IMR-90 (cell line): ENCODE measurements at regions not wholly inside any gene's neighbourhood (a gene's known extent, or its start where the extent isn't known, plus 50 kb on each side); places are given as distances from the start of the nearest gene placed in this dataset.

ENCODE experiments used
- ATAC-seq: fragments of 200-7000 bp; cut with Tn5 transposase; 2 replicates; pipeline ENCODE4 v1.9.1; 2020; ENCODE audit warnings: low read depth, mild to moderate bottlenecking, moderate library complexity
- BruUV-seq: library from RNA; stranded (reverse); fragments of 400-500 nt; replicated peaks from 2 replicates; lab custom pipeline; 2021; lab: Mats Ljungman, UMichigan
- CTCF ChIA-PET: fragments of 300-600 bp; formaldehyde crosslinking; extraction: SDS; loops from one replicate; lab custom pipeline; 2021; ENCODE audit warnings: antibody characterized with exemption; lab: Yijun Ruan, JAX
- POLR2A ChIA-PET: fragments of 300-600 bp; sonication (Branson Sonifier 250); formaldehyde crosslinking; loops from one replicate; lab custom pipeline; 2022; ENCODE audit warnings: antibody characterized with exemption; ENCODE audit not compliant: unreplicated experiment; lab: Charles Lee
- DNase-seq: peaks from one replicate; pipeline ENCODE4 v3.0.0; 2013
- H2AFZ ChIP-seq: replicated peaks from 2 replicates; pipeline ENCODE3; 2013; ENCODE audit warnings: low read length, mild to moderate bottlenecking; ENCODE audit not compliant: poor library complexity
- H2AK5ac ChIP-seq: 2 replicates; pipeline ENCODE4 v1.6.1; 2013; ENCODE audit warnings: low read depth, low read length, inconsistent platforms
- H2AK9ac ChIP-seq: replicated peaks from 2 replicates; pipeline ENCODE3; 2013; ENCODE audit warnings: mild to moderate bottlenecking, low read depth, low read length, moderate library complexity; ENCODE audit not compliant: poor library complexity
- H2BK120ac ChIP-seq: 2 replicates; pipeline ENCODE4 v1.6.1; 2013; ENCODE audit warnings: low read depth, low read length, inconsistent platforms
- H2BK15ac ChIP-seq: 3 replicates; pipeline ENCODE4 v1.6.1; 2013; ENCODE audit warnings: low read depth, low read length, inconsistent platforms
- H2BK20ac ChIP-seq: 2 replicates; pipeline ENCODE4 v1.6.1; 2013; ENCODE audit warnings: low read depth, mild to moderate bottlenecking, inconsistent platforms, low read length, moderate library complexity
- H2BK5ac ChIP-seq: 2 replicates; pipeline ENCODE4 v1.6.1; 2013; ENCODE audit warnings: mild to moderate bottlenecking, low read depth, low read length, inconsistent platforms; ENCODE audit not compliant: poor library complexity, severe bottlenecking
- H3K14ac ChIP-seq: replicated peaks from 2 replicates; pipeline ENCODE4 v1.6.1; 2013; ENCODE audit warnings: low read depth, low read length, inconsistent platforms
- H3K18ac ChIP-seq: 2 replicates; pipeline ENCODE4 v1.6.1; 2013; ENCODE audit warnings: low read depth, low read length, control low read depth
- H3K23ac ChIP-seq: 2 replicates; pipeline ENCODE4 v1.6.1; 2013; ENCODE audit warnings: low read depth, low read length, inconsistent platforms
- H3K27ac ChIP-seq: 2 replicates; pipeline ENCODE4 v1.5.1; 2013; ENCODE audit warnings: mild to moderate bottlenecking, control low read depth, low read length; ENCODE audit not compliant: insufficient read depth
- H3K27me3 ChIP-seq: 2 replicates; pipeline ENCODE4 v1.6.1; 2013; ENCODE audit warnings: low read length; ENCODE audit not compliant: control insufficient read depth, insufficient read depth
- H3K36me3 ChIP-seq: 2 replicates; pipeline ENCODE4 v1.6.1; 2013; ENCODE audit warnings: low read length, mixed read lengths; ENCODE audit not compliant: control insufficient read depth, insufficient read depth
- H3K4ac ChIP-seq: 2 replicates; pipeline ENCODE4 v1.6.1; 2013; ENCODE audit warnings: low read depth, low read length, inconsistent platforms
- H3K4me1 ChIP-seq: 2 replicates; pipeline ENCODE4 v1.6.1; 2013; ENCODE audit warnings: low read length, mixed read lengths; ENCODE audit not compliant: control insufficient read depth, insufficient read depth
- H3K4me2 ChIP-seq: 2 replicates; pipeline ENCODE4 v1.6.1; 2013; ENCODE audit warnings: low read depth, mild to moderate bottlenecking, control low read depth, low read length, moderate library complexity
- H3K4me3 ChIP-seq: 2 replicates; pipeline ENCODE4 v1.5.1; 2013; ENCODE audit warnings: low read depth, mild to moderate bottlenecking, control low read depth, low read length, moderate library complexity; ENCODE audit not compliant: insufficient read depth
- H3K56ac ChIP-seq: 2 replicates; pipeline ENCODE4 v1.6.1; 2013; ENCODE audit warnings: low read length, inconsistent platforms; ENCODE audit not compliant: insufficient read depth; ENCODE audit errors: extremely low read depth
- H3K79me1 ChIP-seq, 2 experiments: 2 replicates each; pipeline ENCODE4 v1.6.1; 2013; ENCODE audit warnings: low read length in 2 of 2, inconsistent platforms in 1 of 2, low read depth in 1 of 2
- H3K9ac ChIP-seq: 2 replicates; pipeline ENCODE4 v1.6.1; 2013; ENCODE audit warnings: low read depth, low read length, control low read depth
- H3K9me1 ChIP-seq: 2 replicates; pipeline ENCODE4 v1.6.1; 2013; ENCODE audit warnings: low read length, inconsistent platforms; ENCODE audit not compliant: insufficient read depth
- H3K9me3 ChIP-seq: 2 replicates; pipeline ENCODE4 v1.6.1; 2013; ENCODE audit warnings: low read length; ENCODE audit not compliant: control insufficient read depth, insufficient read depth
- H4K20me1 ChIP-seq: 2 replicates; pipeline ENCODE4 v1.6.1; 2013; ENCODE audit warnings: low read length, inconsistent platforms; ENCODE audit not compliant: insufficient read depth
- H4K5ac ChIP-seq: 2 replicates; pipeline ENCODE4 v1.6.1; 2013; ENCODE audit warnings: mild to moderate bottlenecking, low read depth, low read length, control low read depth
- H4K8ac ChIP-seq, 2 experiments: 2 replicates each; pipeline ENCODE4 v1.6.1; 2013; ENCODE audit warnings: low read depth in 2 of 2, low read length in 2 of 2, control low read depth in 1 of 2, inconsistent platforms in 1 of 2
- H4K91ac ChIP-seq: 2 replicates; pipeline ENCODE4 v1.6.1; 2013; ENCODE audit warnings: low read depth, low read length, inconsistent platforms; ENCODE audit not compliant: insufficient read depth
- BHLHE40 ChIP-seq: fragments of 150-350 bp; IDR thresholded peaks from 2 replicates; pipeline ENCODE4 v1.6.1; 2016; ENCODE audit warnings: mild to moderate bottlenecking, low read depth, low read length
- MAFK ChIP-seq: IDR thresholded peaks from 2 replicates; pipeline ENCODE4 v1.6.1; 2012; ENCODE audit warnings: low read depth, low read length, improper control_type of control experiment
- MXI1 ChIP-seq: IDR thresholded peaks from 2 replicates; pipeline ENCODE4 v1.6.1; 2012; ENCODE audit warnings: low read depth, mild to moderate bottlenecking, low read length, moderate library complexity, borderline replicate concordance
- SMC3 ChIP-seq: fragments of 150-350 bp; IDR thresholded peaks from 2 replicates; pipeline ENCODE4 v1.6.1; 2016; ENCODE audit warnings: low read depth, mild to moderate bottlenecking, antibody characterized with exemption, low read length, moderate library complexity
- WGBS, 2 experiments: methylation state at CpG; one replicate each; pipeline versions ENCODE4 v1.1.5 to v1.1.7; 2013; ENCODE audit warnings: missing lambda C conversion rate in 2 of 2; ENCODE audit not compliant: insufficient read length in 1 of 2; ENCODE audit errors: extremely low coverage in 2 of 2; 5-methylcytosine and 5-hydroxymethylcytosine counted together
- dilution Hi-C: fragments of 300-500 bp; cut with HindIII; formaldehyde crosslinking; loops from one replicate; pipeline ENCODE4 v1.14.3; 2018; ENCODE audit warnings: low sequenced_read_pairs; ENCODE audit not compliant: unreplicated experiment
- in situ Hi-C: fragments of 300-500 bp; cut with MboI; formaldehyde crosslinking; loops from 3 replicates; pipeline ENCODE4 v1.14.3; 2019; ENCODE audit warnings: low sequenced_read_pairs, inconsistent platforms, mixed read lengths
- intact Hi-C: fragments of 100-400 bp; cut with micrococcal nuclease; formaldehyde crosslinking; loops from 2 replicates; pipeline ENCODE4 v1.10.0; 2022
- TF ChIP-seq, protein P1 (sequence below): fragments of 150-350 bp; IDR thresholded peaks from 2 replicates; pipeline ENCODE4 v1.6.1; 2016; ENCODE audit warnings: low read depth, mild to moderate bottlenecking, low read length, moderate library complexity, borderline replicate concordance
- TF ChIP-seq, protein P2 (sequence below): conservative IDR thresholded peaks from 2 replicates; pipeline ENCODE4 v1.5.1; 2012; ENCODE audit warnings: mild to moderate bottlenecking, low read depth, low read length, improper control_type of control experiment
- TF ChIP-seq, protein P3 (sequence below): fragments of 150-350 bp; IDR thresholded peaks from 2 replicates; pipeline ENCODE4 v1.6.1; 2017; ENCODE audit warnings: mild to moderate bottlenecking, antibody characterized with exemption, low read length, low read depth

DNA sequence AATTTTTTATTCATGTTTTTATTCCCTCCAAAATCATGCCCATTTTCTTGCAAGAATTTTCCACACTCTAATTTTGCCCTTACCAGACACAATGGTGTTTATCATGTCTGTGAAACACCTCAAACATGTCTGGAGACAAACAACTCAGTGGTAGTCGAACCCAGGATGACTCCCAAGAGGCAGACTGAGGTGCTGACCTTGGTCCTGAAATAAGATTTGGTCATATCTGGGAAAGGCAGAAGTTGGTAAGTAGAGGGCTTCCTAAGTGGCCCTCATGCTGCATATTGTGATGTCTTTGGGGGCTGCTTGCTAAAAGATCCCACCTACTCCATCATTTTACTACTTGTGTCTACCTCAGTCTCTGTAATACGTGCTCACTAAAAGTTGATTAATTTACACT, 369.4 kb upstream of the ISX start:
- Histone ChIP-seq H3K4me3 (no peak overlapping the region), H3K9ac (no peak overlapping the region), H3K23ac (no peak overlapping the region), H2BK15ac (no peak overlapping the region), H2BK5ac (no peak overlapping the region), H3K27me3 (no peaks in the 10 kb centered on the region), H2AFZ (no peak overlapping the region), H3K4me2 (no peak overlapping the region), H2BK120ac (no peak overlapping the region), H3K79me1 (no peaks in the 10 kb centered on the region), H3K9me3 (peaks cover 26% of the 10 kb centered on the region), H4K91ac (no peak overlapping the region), H3K14ac (no peak overlapping the region), H3K18ac (no peak overlapping the region), H4K8ac (no peak overlapping the region), H4K20me1 (no peaks in the 10 kb centered on the region), H2BK20ac (no peak overlapping the region), H2AK9ac (no peak overlapping the region), H2AK5ac (no peak overlapping the region), H3K4me1 (no peaks in the 10 kb centered on the region), H3K36me3 (no peaks in the 10 kb centered on the region), H3K4ac (no peak overlapping the region), H3K27ac (no peak overlapping the region), H4K5ac (no peak overlapping the region), H3K56ac (no peak overlapping the region), H3K9me1 (no peaks in the 10 kb centered on the region)
- CTCF ChIA-PET: no interaction called here
- dilution Hi-C loops (no loop called here), intact Hi-C loops (no loop called here), in situ Hi-C loops (no loop called here)
- no CpG with 5 or more reads among the region's 2 CpGs for WGBS, 2 experiments
- TF ChIP-seq BHLHE40 (no peak), SMC3 (no peak), MXI1 (no peak), MAFK (no peak)
- TF ChIP-seq, protein P1, sequence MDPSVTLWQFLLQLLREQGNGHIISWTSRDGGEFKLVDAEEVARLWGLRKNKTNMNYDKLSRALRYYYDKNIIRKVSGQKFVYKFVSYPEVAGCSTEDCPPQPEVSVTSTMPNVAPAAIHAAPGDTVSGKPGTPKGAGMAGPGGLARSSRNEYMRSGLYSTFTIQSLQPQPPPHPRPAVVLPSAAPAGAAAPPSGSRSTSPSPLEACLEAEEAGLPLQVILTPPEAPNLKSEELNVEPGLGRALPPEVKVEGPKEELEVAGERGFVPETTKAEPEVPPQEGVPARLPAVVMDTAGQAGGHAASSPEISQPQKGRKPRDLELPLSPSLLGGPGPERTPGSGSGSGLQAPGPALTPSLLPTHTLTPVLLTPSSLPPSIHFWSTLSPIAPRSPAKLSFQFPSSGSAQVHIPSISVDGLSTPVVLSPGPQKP: no peak
- TF ChIP-seq, protein P2, sequence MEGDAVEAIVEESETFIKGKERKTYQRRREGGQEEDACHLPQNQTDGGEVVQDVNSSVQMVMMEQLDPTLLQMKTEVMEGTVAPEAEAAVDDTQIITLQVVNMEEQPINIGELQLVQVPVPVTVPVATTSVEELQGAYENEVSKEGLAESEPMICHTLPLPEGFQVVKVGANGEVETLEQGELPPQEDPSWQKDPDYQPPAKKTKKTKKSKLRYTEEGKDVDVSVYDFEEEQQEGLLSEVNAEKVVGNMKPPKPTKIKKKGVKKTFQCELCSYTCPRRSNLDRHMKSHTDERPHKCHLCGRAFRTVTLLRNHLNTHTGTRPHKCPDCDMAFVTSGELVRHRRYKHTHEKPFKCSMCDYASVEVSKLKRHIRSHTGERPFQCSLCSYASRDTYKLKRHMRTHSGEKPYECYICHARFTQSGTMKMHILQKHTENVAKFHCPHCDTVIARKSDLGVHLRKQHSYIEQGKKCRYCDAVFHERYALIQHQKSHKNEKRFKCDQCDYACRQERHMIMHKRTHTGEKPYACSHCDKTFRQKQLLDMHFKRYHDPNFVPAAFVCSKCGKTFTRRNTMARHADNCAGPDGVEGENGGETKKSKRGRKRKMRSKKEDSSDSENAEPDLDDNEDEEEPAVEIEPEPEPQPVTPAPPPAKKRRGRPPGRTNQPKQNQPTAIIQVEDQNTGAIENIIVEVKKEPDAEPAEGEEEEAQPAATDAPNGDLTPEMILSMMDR: no peak
- TF ChIP-seq, protein P3, sequence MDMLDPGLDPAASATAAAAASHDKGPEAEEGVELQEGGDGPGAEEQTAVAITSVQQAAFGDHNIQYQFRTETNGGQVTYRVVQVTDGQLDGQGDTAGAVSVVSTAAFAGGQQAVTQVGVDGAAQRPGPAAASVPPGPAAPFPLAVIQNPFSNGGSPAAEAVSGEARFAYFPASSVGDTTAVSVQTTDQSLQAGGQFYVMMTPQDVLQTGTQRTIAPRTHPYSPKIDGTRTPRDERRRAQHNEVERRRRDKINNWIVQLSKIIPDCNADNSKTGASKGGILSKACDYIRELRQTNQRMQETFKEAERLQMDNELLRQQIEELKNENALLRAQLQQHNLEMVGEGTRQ: no peak
- POLR2A ChIA-PET: no interaction called here
- no peak for ATAC-seq
- BruUV-seq: no TSS peak
- no peak for DNase-seq
